ENCODE measurements at regions not wholly inside any gene's neighbourhood (a gene's known extent, or its start where the extent isn't known, plus 50 kb on each side); places are given as distances from the start of the nearest gene placed in this dataset.

GRCh38 chr21:14759285-14759684, 213.2 kb upstream of the SAMSN1 start:
- no peak for TF ChIP-seq CTCF (IDR thresholded peaks at IDR 0.05; ENCODE audit: poor library complexity)
- TF ChIP-seq EZH2phosphoT487 (IDR thresholded peaks at IDR 0.05; ENCODE audit: low read depth, severe bottlenecking, unreplicated experiment), result no peak
- no peak for TF ChIP-seq EZH2 (IDR thresholded peaks at IDR 0.05; ENCODE audit: borderline replicate concordance)

Measured in hepatocyte (in vitro differentiated cells).